Chondrocyte (in vitro differentiated cells): ENCODE measurements at regions not wholly inside any gene's neighbourhood (a gene's known extent, or its start where the extent isn't known, plus 50 kb on each side); places are given as distances from the start of the nearest gene placed in this dataset.

ENCODE experiments used
- DNase-seq: peaks from one replicate; pipeline ENCODE4 v3.0.0; 2021; ENCODE audit warnings: mixed read lengths, low spot score
- H3K27ac Mint-ChIP-seq: one replicate; pipeline ENCODE4 v1.8.0; 2021; ENCODE audit warnings: mild to moderate bottlenecking, moderate library complexity, mixed read lengths; ENCODE audit not compliant: unreplicated experiment
- H3K27me3 Mint-ChIP-seq: 2 replicates; pipeline ENCODE4 v1.8.0; 2021; ENCODE audit warnings: low read depth, mixed read lengths
- H3K36me3 Mint-ChIP-seq: 2 replicates; pipeline ENCODE4 v1.8.0; 2021; ENCODE audit warnings: low read depth, mixed read lengths
- H3K4me1 Mint-ChIP-seq: 2 replicates; pipeline ENCODE4 v1.8.0; 2021; ENCODE audit warnings: low read depth, mild to moderate bottlenecking, mixed read lengths
- H3K4me3 Mint-ChIP-seq: one replicate; pipeline ENCODE4 v1.8.0; 2021; ENCODE audit warnings: mild to moderate bottlenecking, moderate library complexity, mixed read lengths; ENCODE audit not compliant: unreplicated experiment
- H3K9me3 Mint-ChIP-seq: 2 replicates; pipeline ENCODE4 v1.8.0; 2021; ENCODE audit warnings: low read depth, mixed read lengths
- TF ChIP-seq, protein P1 (sequence below): fragments of 200-600 bp; sonication (generic); IDR thresholded peaks from 2 replicates; pipeline ENCODE4 v1.5.0; 2021; ENCODE audit warnings: antibody characterized with exemption, mild to moderate bottlenecking, moderate library complexity

DNA sequence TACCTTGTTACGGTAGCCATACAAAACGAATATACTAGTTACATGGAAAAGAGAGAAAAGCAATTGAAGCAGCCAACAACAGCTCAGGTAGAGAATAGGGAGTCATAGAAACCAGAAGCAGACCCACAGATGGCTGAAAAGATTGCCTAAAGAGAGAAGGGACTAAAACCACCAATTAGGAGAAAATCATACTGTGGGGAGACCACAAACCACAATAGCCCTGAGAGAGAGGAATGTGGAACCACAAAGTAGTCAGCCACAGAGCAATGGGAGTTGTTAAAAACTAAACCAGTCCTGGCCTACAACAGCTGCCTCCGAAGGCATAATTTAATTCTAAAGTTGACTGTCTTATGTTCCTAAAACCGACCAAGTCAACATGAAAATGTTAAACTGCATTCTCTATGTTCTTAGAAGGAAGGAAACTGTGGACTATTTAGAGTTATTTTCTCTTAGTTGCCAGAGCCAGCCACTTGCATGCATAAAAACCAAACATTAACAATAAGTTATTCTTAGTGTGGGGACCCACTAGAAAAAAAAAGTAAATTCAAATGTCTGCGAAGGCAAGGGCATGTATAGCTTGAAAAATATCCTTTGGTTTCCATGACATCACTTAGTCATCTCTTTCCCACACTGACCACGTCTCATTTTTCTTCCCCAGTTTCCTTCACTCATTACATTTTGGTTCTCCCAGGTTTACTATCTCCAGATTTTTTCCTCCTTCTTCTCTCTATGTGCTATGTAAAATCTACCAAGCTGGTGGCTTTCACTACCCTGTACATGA is 398.1 kb downstream of the NOVA1 start:
- Mint-ChIP-seq H3K36me3 (no peaks in the 10 kb centered on the region), H3K27me3 (peaks cover 28% of the 10 kb centered on the region), H3K4me3 (no peak overlapping the region), H3K27ac (no peak overlapping the region), H3K9me3 (no peaks in the 10 kb centered on the region), H3K4me1 (peaks cover 21% of the 10 kb centered on the region)
- TF ChIP-seq, protein P1, sequence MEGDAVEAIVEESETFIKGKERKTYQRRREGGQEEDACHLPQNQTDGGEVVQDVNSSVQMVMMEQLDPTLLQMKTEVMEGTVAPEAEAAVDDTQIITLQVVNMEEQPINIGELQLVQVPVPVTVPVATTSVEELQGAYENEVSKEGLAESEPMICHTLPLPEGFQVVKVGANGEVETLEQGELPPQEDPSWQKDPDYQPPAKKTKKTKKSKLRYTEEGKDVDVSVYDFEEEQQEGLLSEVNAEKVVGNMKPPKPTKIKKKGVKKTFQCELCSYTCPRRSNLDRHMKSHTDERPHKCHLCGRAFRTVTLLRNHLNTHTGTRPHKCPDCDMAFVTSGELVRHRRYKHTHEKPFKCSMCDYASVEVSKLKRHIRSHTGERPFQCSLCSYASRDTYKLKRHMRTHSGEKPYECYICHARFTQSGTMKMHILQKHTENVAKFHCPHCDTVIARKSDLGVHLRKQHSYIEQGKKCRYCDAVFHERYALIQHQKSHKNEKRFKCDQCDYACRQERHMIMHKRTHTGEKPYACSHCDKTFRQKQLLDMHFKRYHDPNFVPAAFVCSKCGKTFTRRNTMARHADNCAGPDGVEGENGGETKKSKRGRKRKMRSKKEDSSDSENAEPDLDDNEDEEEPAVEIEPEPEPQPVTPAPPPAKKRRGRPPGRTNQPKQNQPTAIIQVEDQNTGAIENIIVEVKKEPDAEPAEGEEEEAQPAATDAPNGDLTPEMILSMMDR = no peak
- no peak for DNase-seq

DNA sequence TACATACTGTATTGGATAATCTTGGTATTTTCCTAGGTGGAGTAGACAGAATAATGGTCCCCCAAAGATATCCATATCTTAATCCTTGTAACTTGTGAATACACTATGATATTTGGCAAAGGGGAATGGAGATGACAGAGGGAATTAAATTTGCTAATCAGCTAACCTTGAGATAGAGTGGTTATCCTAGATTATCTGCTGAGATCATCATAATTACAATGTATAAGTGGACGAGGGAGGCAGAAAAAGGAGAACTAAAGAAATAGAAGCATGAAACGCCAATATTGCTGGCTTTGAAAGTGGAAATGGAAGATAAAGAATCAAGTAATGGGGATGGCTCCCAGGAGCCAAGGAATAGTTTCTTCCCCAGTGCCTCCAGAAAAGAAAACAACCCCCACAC is 398.7 kb downstream of the NOVA1 start:
- Mint-ChIP-seq H3K4me3 (no peak overlapping the region), H3K4me1 (peaks cover 17% of the 10 kb centered on the region), H3K27me3 (peaks cover 21% of the 10 kb centered on the region), H3K27ac (no peak overlapping the region), H3K9me3 (no peaks in the 10 kb centered on the region), H3K36me3 (no peaks in the 10 kb centered on the region)
- no peak for DNase-seq
- TF ChIP-seq, protein P1 = no peak

DNA sequence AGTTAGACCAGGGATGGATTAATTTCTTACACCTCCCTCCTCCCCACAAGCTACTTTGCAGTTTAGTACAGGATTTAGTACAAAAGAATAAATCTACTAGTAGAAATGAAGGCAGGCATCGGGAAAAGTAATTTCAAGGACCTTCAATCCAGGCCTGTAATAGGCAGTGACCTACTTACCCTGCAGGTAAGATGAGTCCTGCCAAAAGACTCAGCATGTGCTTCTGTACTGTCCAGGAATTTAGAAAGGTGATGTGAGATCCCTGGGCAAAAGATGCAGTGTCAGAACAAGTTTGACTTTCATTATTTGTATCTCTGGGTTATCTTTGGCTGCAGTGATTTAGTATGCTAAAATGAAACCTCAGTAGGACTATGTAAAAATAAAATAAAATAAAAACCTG is 403.0 kb downstream of the NOVA1 start:
- no peaks in the 10 kb centered on the region for H3K36me3 Mint-ChIP-seq
- TF ChIP-seq, protein P1 = no peak
- peaks cover 7% of the 10 kb centered on the region for H3K4me1 Mint-ChIP-seq
- peaks cover 26% of the 10 kb centered on the region for H3K27me3 Mint-ChIP-seq
- H3K9me3 Mint-ChIP-seq = no peaks in the 10 kb centered on the region
- H3K4me3 Mint-ChIP-seq = no peak overlapping the region
- DNase-seq = no peak
- no peak overlapping the region for H3K27ac Mint-ChIP-seq

DNA sequence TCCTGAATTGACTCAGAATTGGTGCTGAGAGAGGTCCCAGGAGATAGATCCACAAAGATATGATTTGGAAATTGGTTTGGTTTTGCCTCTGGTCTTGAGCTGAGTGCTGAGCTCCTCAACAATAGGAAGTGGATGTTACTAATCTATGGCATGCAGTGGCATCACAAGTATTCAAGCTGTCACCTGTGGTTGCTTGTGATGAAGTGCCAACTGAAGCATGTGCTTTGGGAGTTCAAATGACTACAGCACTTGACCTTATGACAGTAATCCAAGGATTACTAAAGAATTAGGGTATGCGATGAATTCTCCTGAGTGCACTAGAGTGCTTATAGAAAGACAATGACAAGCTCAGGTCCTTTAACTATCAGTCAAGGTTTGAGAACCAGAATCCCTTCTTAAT is 406.2 kb downstream of the NOVA1 start:
- Mint-ChIP-seq H3K9me3 (no peaks in the 10 kb centered on the region), H3K27ac (no peak overlapping the region), H3K4me3 (no peak overlapping the region), H3K4me1 (no peaks in the 10 kb centered on the region), H3K27me3 (peaks cover 30% of the 10 kb centered on the region), H3K36me3 (no peaks in the 10 kb centered on the region)
- no peak for DNase-seq
- TF ChIP-seq, protein P1 = no peak

DNA sequence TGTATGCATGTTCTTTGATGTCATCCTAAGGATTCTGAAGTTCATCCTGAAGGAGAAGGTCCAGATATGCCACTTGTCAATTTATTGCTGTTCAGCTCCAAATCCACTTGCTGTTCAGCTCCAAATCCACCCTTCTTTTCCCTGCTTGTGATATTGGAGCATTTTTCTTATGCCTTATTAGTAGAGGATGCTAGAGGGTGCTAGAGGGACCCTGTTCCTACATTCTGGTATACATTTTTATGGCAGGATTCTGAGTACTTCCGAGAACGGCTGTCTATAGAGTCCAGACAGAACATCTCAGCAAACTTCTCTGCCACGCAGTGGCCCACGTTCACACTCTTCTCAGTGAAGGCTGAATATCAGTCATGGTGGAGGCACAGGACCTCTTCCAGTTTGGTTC is 406.7 kb downstream of the NOVA1 start:
- Mint-ChIP-seq H3K4me1 (no peaks in the 10 kb centered on the region), H3K4me3 (no peak overlapping the region), H3K9me3 (no peaks in the 10 kb centered on the region), H3K27ac (no peak overlapping the region), H3K36me3 (no peaks in the 10 kb centered on the region), H3K27me3 (peaks cover 25% of the 10 kb centered on the region)
- no peak for DNase-seq
- TF ChIP-seq, protein P1 = peak; percentile 34
